MCF 10A (cell line): ENCODE measurements at regions not wholly inside any gene's neighbourhood (a gene's known extent, or its start where the extent isn't known, plus 50 kb on each side); places are given as distances from the start of the nearest gene placed in this dataset.

ENCODE experiments used
- BruUV-seq: library from RNA; stranded (reverse); fragments of 400-500 nt; replicated peaks from 2 replicates; lab custom pipeline; 2021; lab: Mats Ljungman, UMichigan
- CTCF ChIA-PET: fragments of 300-600 bp; sonication (Branson Sonifier 250); formaldehyde crosslinking; extraction: SDS; loops from one replicate; lab custom pipeline; 2021; ENCODE audit warnings: antibody characterized with exemption, inconsistent platforms; lab: Yijun Ruan, JAX
- POLR2A ChIA-PET: fragments of 300-600, 350-650 bp; sonication (Branson Sonifier 250); formaldehyde crosslinking; extraction: SDS; loops from one replicate; lab custom pipeline; 2020; ENCODE audit warnings: antibody characterized with exemption, inconsistent platforms; lab: Yijun Ruan, JAX
- DNase-seq: peaks from one replicate; pipeline ENCODE4 v3.0.0-alpha.2; 2018; ENCODE audit not compliant: unreplicated experiment
- H3K27ac Mint-ChIP-seq: one replicate; pipeline ENCODE4 v1.8.0; 2022; ENCODE audit warnings: mild to moderate bottlenecking, low read depth, mixed read lengths; ENCODE audit not compliant: unreplicated experiment
- H3K27me3 Mint-ChIP-seq: one replicate; pipeline ENCODE4 v1.8.0; 2022; ENCODE audit warnings: mixed read lengths; ENCODE audit not compliant: insufficient read depth, unreplicated experiment
- H3K36me3 Mint-ChIP-seq: one replicate; pipeline ENCODE4 v1.8.0; 2022; ENCODE audit warnings: mild to moderate bottlenecking, moderate library complexity, mixed read lengths; ENCODE audit not compliant: insufficient read depth, unreplicated experiment
- H3K4me1 Mint-ChIP-seq: one replicate; pipeline ENCODE4 v1.8.0; 2022; ENCODE audit warnings: mixed read lengths; ENCODE audit not compliant: insufficient read depth, unreplicated experiment
- H3K4me3 Mint-ChIP-seq: one replicate; pipeline ENCODE4 v1.8.0; 2022; ENCODE audit warnings: mild to moderate bottlenecking, moderate library complexity, mixed read lengths; ENCODE audit not compliant: unreplicated experiment
- H3K9me3 Mint-ChIP-seq: one replicate; pipeline ENCODE4 v1.8.0; 2022; ENCODE audit warnings: mixed read lengths; ENCODE audit not compliant: unreplicated experiment
- CTCF ChIP-seq: fragments of 200-600 bp; IDR thresholded peaks from one replicate; pipeline ENCODE4 v1.8.0; 2022; ENCODE audit warnings: antibody characterized with exemption, mild to moderate bottlenecking; ENCODE audit not compliant: unreplicated experiment
- intact Hi-C: fragments of 100-400 bp; cut with micrococcal nuclease; formaldehyde crosslinking; loops from 2 replicates; pipeline ENCODE4 v1.14.1; 2022

GRCh38 chr13:84050536-84050935 is 168.3 kb upstream of the SLITRK1 start:
- no peaks in the 10 kb centered on the region for H3K27me3 Mint-ChIP-seq
- H3K4me1 Mint-ChIP-seq = no peaks in the 10 kb centered on the region
- no TSS peak for BruUV-seq
- no peak overlapping the region for H3K27ac Mint-ChIP-seq
- DNase-seq = no peak
- H3K4me3 Mint-ChIP-seq = no peak overlapping the region
- intact Hi-C loops = no loop called here
- POLR2A ChIA-PET = no interaction called here
- no peak for TF ChIP-seq CTCF
- CTCF ChIA-PET = no interaction called here
- H3K36me3 Mint-ChIP-seq = no peaks in the 10 kb centered on the region
- H3K9me3 Mint-ChIP-seq = no peaks in the 10 kb centered on the region

- POLR2A ChIA-PET = no interaction called here
- BruUV-seq = no TSS peak
- H3K27me3 Mint-ChIP-seq = no peaks in the 10 kb centered on the region
- no peaks in the 10 kb centered on the region for H3K4me1 Mint-ChIP-seq
- H3K27ac Mint-ChIP-seq = no peak overlapping the region
- CTCF ChIA-PET = no interaction called here
- no peaks in the 10 kb centered on the region for H3K9me3 Mint-ChIP-seq
- DNase-seq = no peak
- no peak overlapping the region for H3K4me3 Mint-ChIP-seq
- TF ChIP-seq CTCF = no peak
- H3K36me3 Mint-ChIP-seq = no peaks in the 10 kb centered on the region
- intact Hi-C loops = no loop called here
These were observed 167.4 kb upstream of the SLITRK1 start for GRCh38 chr13:84049443-84050219.

- no peaks in the 10 kb centered on the region for H3K9me3 Mint-ChIP-seq
- no peak overlapping the region for H3K4me3 Mint-ChIP-seq
- no peaks in the 10 kb centered on the region for H3K36me3 Mint-ChIP-seq
- no peak for TF ChIP-seq CTCF
- H3K27me3 Mint-ChIP-seq = no peaks in the 10 kb centered on the region
- DNase-seq = no peak
- intact Hi-C loops = no loop called here
- H3K4me1 Mint-ChIP-seq = no peaks in the 10 kb centered on the region
- POLR2A ChIA-PET = no interaction called here
- BruUV-seq = no TSS peak
- H3K27ac Mint-ChIP-seq = no peak overlapping the region
- CTCF ChIA-PET = no interaction called here
These were observed 162.5 kb upstream of the SLITRK1 start for GRCh38 chr13:84044805-84045204.

- Mint-ChIP-seq H3K36me3 (no peaks in the 10 kb centered on the region), H3K9me3 (no peaks in the 10 kb centered on the region), H3K27ac (peak overlapping the region; percentile 18), H3K4me1 (no peaks in the 10 kb centered on the region), H3K27me3 (no peaks in the 10 kb centered on the region), H3K4me3 (no peak overlapping the region)
- ChIA-PET CTCF (no interaction called here), POLR2A (no interaction called here)
- BruUV-seq = no TSS peak
- DNase-seq = no peak
- intact Hi-C loops = no loop called here
- TF ChIP-seq CTCF = no peak
These were observed 155.7 kb upstream of the SLITRK1 start for GRCh38 chr13:84038001-84038400.
